Stimulated activated CD4-positive, alpha-beta T cell treated with anti-CD3 and anti-CD28 coated beads, Interleukin-2, amount 100 ng/mL, for 24 hours (primary cell): ENCODE measurements at regions not wholly inside any gene's neighbourhood (a gene's known extent, or its start where the extent isn't known, plus 50 kb on each side); places are given as distances from the start of the nearest gene placed in this dataset.
"Not testable (repeated sequence)": the region's sequence is repeated elsewhere in the genome, so short reads cannot be mapped to it uniquely, and the experiment has no call there.

Experiments
- DNase-seq, 2 donors: peaks; one replicate each; pipeline ENCODE4 v3.0.0-alpha.2; 2020

GRCh38 chr5:38645508-38645907, 89.1 kb upstream of the LIFR start:
- no peak for DNase-seq

- no peak for DNase-seq
These were observed 92.4 kb upstream of the LIFR start for GRCh38 chr5:38648703-38649291.

- DNase-seq = no peak
These were observed 94.1 kb upstream of the LIFR start for GRCh38 chr5:38650540-38650939.

- DNase-seq = no peak
These were observed 94.5 kb upstream of the LIFR start for GRCh38 chr5:38650946-38651345.

GRCh38 chr5:38651806-38652205, 95.4 kb upstream of the LIFR start:
- DNase-seq = no peak

GRCh38 chr5:38653389-38653788, 96.9 kb upstream of the LIFR start:
- no peak for DNase-seq

GRCh38 chr5:38655691-38656090, 99.2 kb upstream of the LIFR start:
- no peak for DNase-seq

- DNase-seq = no peak
These were observed 100.1 kb upstream of the LIFR start for GRCh38 chr5:38656568-38656967.

GRCh38 chr5:38657020-38657419, 100.6 kb upstream of the LIFR start:
- no peak for DNase-seq

GRCh38 chr5:38660194-38660668, 103.8 kb upstream of the LIFR start:
- no peak for DNase-seq

GRCh38 chr5:38662090-38662489, 105.6 kb upstream of the LIFR start:
- no peak for DNase-seq

- no peak for DNase-seq
These were observed 106.8 kb upstream of the LIFR start for GRCh38 chr5:38663249-38663648.

GRCh38 chr5:38666668-38667498, 110.4 kb upstream of the LIFR start:
- peak in 1 of 2 donors; percentile 3 for DNase-seq

- DNase-seq = no peak
These were observed 111.0 kb upstream of the LIFR start for GRCh38 chr5:38667499-38667776.

GRCh38 chr5:38669361-38669880, 113.0 kb upstream of the LIFR start:
- DNase-seq = no peak

GRCh38 chr5:38670066-38670465, 113.6 kb upstream of the LIFR start:
- DNase-seq = no peak

GRCh38 chr5:38670878-38671277, 114.4 kb upstream of the LIFR start:
- no peak for DNase-seq

- no peak for DNase-seq
These were observed 115.8 kb upstream of the LIFR start for GRCh38 chr5:38672059-38672788.

- no peak for DNase-seq
These were observed 117.2 kb upstream of the LIFR start for GRCh38 chr5:38673671-38674071.

GRCh38 chr5:38675443-38675842, 119.0 kb upstream of the LIFR start:
- DNase-seq = no peak

GRCh38 chr5:38677636-38678035, 121.2 kb upstream of the LIFR start:
- no peak for DNase-seq

- DNase-seq = no peak
These were observed 121.6 kb upstream of the LIFR start for GRCh38 chr5:38678076-38678475.

GRCh38 chr5:38678697-38679096, 122.3 kb upstream of the LIFR start:
- not testable (repeated sequence) for DNase-seq
